ENCODE measurements at regions not wholly inside any gene's neighbourhood (a gene's known extent, or its start where the extent isn't known, plus 50 kb on each side); places are given as distances from the start of the nearest gene placed in this dataset.
"Not testable (repeated sequence)": the region's sequence is repeated elsewhere in the genome, so short reads cannot be mapped to it uniquely, and the experiment has no call there.

DNA sequence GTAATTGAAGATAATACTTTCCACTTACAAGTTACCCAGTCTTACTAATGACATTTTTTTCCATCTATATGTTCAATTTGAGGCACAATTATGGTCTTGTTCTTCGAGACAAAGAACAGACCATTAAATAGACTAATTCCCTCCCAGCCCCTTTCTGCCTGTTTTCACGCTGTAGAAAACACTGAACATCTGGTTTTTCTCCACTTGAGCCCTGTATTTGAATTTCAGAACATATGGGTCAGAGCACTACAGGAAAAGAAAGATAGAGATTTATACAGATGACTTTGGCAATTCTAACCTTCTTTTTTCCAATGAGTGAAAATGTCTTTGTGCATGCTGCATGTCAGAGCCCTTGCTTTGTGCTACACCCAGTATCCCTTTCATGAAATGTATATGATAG is 506.9 kb downstream of the LRRC70 start:
- no peak for FAIRE-seq

- not testable (repeated sequence) for FAIRE-seq
Observed at GRCh38 chr5:63083689-63084088, 505.1 kb downstream of the LRRC70 start.

DNA sequence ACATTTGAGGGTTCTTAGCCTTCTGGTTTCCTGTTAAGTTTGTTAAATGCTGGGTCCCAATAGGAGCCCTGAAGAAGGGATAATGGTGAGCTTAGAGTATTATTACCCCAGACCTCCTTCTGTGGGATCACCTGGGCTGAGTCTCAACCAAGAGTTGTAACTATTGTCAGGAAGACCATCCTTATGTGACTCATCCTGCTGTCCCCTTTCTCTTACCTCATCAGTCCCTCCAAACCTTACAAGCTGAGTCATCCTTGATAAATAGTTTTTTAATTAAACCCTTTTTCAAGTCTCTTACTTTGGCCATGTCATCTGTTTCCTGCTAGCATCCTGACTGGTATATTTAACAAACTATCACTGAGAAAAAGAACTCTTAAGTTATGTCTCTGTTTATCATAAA is 502.8 kb downstream of the LRRC70 start:
- no peak for FAIRE-seq

- FAIRE-seq: no peak
Observed at GRCh38 chr5:63070001-63070400, 491.4 kb downstream of the LRRC70 start.

DNA sequence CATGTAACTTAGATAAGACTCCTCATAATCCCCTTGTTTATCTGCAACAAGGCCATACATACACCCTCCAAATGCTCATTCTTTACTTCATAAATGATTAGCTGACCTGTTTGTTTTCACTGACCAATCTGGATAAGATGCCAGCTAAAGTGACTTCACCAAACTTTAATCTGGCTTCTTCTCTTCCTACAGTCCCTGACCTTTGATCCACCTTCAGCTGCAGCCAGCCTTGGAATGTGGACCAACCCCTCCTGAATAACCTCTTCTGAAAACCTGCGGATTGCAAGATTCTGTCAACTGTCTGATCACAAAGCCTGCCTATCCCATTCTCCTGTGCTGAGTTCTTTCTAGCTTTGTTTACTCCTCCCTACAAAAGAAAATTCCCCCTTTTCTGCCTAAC is 476.8 kb downstream of the LRRC70 start:
- no peak for FAIRE-seq

GRCh38 chr5:63053019-63053638 is 474.5 kb downstream of the LRRC70 start:
- no peak for FAIRE-seq

- no peak for FAIRE-seq
Observed at GRCh38 chr5:63050916-63051315, 472.3 kb downstream of the LRRC70 start.

GRCh38 chr5:63049935-63050334 is 471.3 kb downstream of the LRRC70 start:
- no peak for FAIRE-seq

- no peak for FAIRE-seq
Observed at GRCh38 chr5:63043792-63044191, 465.2 kb downstream of the LRRC70 start.

- FAIRE-seq: no peak
Observed at GRCh38 chr5:63032343-63032742, 453.7 kb downstream of the LRRC70 start.

DNA sequence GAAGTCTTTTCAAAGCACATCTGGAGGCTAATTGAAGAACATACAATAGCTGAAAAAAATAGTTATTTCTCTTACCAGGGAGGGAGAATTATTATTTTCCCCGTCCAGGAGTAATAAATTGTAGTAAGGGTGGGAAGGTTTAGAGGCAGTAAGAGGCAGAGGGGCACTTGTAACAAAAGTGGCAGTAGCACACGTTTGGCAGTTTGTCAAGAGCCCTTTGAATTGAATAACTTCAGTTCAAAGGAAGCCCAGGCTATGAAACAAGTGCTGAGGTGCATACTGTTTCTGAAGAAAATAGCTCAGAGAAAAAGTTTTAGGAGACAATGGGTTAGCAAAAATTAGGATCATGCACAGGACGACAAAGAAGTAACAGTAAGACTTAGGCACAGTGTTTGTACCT is 451.3 kb downstream of the LRRC70 start:
- FAIRE-seq: no peak

GRCh38 chr5:63025679-63026078 is 447.1 kb downstream of the LRRC70 start:
- no peak for FAIRE-seq

DNA sequence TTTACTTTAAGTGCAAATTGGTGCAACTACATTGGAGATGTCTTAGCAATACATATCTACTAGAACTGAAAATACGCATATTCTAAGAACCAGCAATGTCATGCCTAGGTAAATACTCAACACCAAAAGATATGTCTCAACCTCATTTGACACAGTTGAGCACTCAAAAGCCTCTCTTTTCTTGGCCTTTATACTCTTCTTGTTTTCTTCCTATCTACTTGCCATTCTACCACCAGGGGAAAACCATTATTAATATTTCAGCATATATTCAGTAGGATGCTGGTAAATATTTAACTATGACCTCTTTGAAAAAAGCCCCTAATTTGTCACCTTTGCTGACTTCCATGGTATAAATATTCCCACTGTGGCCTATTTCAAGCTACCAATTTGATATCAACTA is 443.8 kb downstream of the LRRC70 start:
- FAIRE-seq: no peak

DNA sequence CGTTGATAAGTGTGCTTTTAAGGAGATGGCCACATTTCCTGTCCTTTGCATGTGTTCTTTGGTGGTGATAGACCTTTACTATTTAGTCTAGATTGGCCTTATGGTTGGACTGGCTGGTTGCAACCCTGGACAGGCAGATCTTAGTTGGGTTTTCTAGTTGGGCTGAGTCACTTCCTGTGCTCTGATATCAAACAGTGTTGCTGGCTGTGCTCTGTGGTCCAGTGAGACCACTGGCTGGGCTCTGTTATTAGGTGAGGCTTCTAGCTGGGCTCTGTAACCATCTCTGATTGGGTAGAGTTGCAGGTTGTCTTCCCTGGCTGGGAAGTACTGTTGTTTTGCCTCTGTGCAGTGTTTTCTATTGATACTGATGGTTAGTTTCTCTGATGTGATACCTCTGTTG is 432.5 kb downstream of the LRRC70 start:
- no peak for FAIRE-seq

DNA sequence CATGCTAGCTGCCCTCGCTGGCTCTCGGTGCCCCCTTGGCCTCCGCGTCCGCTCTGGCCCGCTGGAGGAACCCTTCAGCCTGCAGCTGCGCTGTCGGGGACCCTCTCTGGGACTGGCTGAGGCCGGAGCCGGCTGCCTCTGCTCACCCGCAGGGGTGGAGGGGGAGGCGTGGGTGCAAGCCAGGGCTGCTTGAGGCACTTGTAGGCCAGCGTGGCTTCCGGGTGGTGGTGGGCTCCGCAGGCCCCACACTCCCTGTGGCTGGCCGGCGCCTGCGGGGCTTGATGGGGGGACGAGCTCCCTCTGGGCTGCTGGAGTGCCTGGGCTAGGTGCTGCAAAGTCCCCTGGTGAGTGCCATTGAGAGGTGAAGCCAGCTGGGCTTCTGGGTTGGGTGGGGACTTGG is 429.6 kb downstream of the LRRC70 start:
- no peak for FAIRE-seq

- not testable (repeated sequence) for FAIRE-seq
Observed at GRCh38 chr5:62994842-62995241, 416.2 kb downstream of the LRRC70 start.

- FAIRE-seq: no peak
Observed at GRCh38 chr5:62985749-62986148, 407.1 kb downstream of the LRRC70 start.

DNA sequence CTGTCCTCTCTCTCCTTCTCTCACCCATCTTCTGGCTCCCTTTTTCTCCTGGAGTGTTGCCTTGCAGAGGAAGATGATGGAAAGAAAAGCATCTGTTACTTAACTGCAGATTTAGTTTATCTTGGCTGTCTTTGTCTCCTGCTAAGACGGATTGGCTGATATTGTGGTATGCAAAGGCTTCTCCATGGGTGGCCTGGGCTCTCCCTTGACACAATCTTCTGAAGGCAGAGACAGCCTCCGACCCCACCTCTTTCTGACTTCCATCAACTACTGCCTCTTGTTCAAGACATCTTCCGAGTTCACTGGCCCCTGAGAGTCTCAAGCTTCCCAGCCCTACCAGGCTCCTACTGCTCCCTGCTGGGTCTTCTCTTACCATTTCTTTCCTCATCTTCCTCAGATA is 403.7 kb downstream of the LRRC70 start:
- FAIRE-seq: no peak

GRCh38 chr5:62980884-62981283 is 402.3 kb downstream of the LRRC70 start:
- no peak for FAIRE-seq

- FAIRE-seq: no peak
Observed at GRCh38 chr5:62979472-62979871, 400.9 kb downstream of the LRRC70 start.

DNA sequence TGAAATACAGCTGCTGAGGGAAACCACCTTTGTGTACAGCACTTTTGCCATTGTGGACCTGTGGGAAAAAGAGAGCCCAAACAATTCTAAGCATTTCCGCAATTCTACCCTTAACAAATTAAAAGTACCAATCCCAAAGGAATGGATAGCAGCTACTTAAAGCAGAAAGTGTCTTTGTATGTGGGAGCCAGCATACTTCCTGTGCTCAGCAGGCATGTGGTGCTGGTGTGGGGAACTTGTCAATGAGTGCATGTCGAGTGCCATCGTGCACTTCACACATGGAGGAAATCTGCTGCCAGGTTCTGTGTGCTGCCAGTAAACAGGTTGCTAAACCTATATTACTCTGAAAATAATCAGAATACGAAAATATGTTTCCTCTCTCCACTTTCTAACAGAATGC is 399.0 kb downstream of the LRRC70 start:
- no peak for FAIRE-seq

DNA sequence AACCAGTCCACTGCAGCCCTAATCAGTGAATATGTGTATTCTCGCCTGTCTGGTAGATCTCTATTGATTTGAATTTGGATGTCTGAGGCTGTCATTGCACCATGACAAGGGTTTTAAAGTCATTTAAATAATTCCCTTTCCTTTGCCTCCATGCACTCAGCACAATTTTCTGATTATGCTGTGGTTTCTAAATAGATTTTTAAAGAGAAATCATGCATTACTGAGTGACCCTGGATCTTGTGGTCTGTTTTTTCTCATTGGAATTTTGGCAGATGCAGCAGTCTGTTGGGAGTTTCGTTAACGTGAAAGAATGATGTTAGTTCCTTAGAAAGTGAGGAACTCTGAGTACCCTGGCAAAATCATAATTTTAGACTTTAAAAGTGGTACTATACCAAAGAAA is 396.0 kb downstream of the LRRC70 start:
- FAIRE-seq: no peak

DNA sequence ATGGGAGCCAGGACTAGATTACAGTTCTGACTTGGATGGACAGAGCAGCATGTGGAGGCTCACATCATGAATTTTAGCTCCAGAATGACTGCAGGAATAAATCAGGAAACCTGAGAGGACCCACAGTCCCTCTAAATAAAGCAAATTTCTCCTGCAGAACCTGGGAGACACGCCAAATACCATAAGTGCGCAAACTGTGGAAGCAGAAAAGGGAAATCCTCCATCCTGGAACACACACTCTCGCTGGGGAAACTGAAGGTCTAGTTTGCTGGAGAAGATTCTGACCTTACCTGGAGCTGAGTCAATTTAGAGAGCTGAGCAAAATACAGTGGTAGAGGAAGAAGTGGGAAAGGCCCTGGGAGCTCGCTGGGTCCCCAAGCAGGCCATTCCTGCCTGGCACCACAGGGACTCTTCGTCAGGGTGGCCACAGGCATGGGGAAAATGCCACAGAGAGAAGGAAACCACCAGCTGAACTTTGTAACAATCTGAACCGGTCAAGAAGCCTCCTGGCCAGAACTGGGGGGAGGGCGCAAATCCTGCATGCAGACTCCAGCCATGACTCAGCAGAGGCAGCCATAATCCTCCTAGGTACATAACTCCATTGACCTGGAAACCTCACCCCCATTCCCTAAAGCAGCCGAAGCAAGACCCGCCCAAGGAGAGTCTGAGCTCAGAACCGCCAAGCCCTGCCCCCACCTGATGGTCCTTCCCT is 390.9 kb downstream of the LRRC70 start:
- FAIRE-seq: no peak

DNA sequence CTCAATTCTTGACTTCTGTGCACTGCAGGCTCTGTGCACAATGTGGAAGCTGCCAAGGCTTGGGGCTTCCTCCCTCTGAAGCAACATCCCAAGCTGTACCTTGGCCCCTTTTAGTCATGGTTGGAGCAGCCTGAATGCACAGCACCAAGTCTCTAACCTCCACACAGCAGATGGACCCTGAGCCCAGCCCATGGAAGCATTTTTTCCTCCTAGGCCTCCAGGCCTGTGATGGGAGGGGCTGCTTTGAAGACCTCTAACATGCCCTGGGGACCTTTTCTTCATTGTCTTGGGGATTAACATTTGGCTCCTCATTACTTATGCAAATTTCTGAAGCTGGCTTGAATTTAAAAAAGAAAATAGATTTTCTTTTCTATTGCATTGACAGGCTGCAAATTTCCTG is 385.8 kb downstream of the LRRC70 start:
- FAIRE-seq: no peak

- no peak for FAIRE-seq
Observed at GRCh38 chr5:62960781-62961180, 382.2 kb downstream of the LRRC70 start.

Measured in TTC549 (cell line).